OCI-LY1 (cell line): ENCODE measurements at regions not wholly inside any gene's neighbourhood (a gene's known extent, or its start where the extent isn't known, plus 50 kb on each side); places are given as distances from the start of the nearest gene placed in this dataset.

Experiments used
- H2AFZ ChIP-seq: fragments of 200-600 bp; sonication (generic), shearing (Covaris generic); 2 replicates; pipeline ENCODE4 v1.6.0; 2014; ENCODE audit warnings: antibody characterized with exemption, mild to moderate bottlenecking, low read length
- H3F3A ChIP-seq: fragments of 200-600 bp; sonication (generic), shearing (Covaris generic); 2 replicates; pipeline ENCODE4 v1.6.0; 2014; ENCODE audit warnings: mild to moderate bottlenecking, antibody characterized with exemption, low read length, moderate library complexity; ENCODE audit not compliant: insufficient read depth
- H3K27ac ChIP-seq: fragments of 200-600 bp; sonication (generic); 2 replicates; pipeline ENCODE4 v1.5.1; 2014; ENCODE audit warnings: low read length, mixed run types, mild to moderate bottlenecking, low read depth; ENCODE audit not compliant: poor library complexity, severe bottlenecking
- H3K27me3 ChIP-seq: fragments of 200-600 bp; sonication (generic); 2 replicates; pipeline ENCODE4 v1.6.0; 2014; ENCODE audit warnings: antibody characterized with exemption, mild to moderate bottlenecking, low read length, moderate library complexity; ENCODE audit not compliant: insufficient read depth
- H3K36me3 ChIP-seq: fragments of 200-600 bp; sonication (generic); 2 replicates; pipeline ENCODE4 v1.6.1; 2014; ENCODE audit warnings: mild to moderate bottlenecking, antibody characterized with exemption, low read length, moderate library complexity, mixed read lengths; ENCODE audit not compliant: insufficient read depth
- H3K4me1 ChIP-seq: fragments of 200-600 bp; sonication (generic); 2 replicates; pipeline ENCODE4 v1.5.1; 2014; ENCODE audit warnings: mild to moderate bottlenecking, low read length, moderate library complexity; ENCODE audit not compliant: insufficient read depth, severe bottlenecking
- H3K4me2 ChIP-seq: fragments of 200-600 bp; sonication (generic), shearing (Covaris generic); 2 replicates; pipeline ENCODE4 v1.6.1; 2014; ENCODE audit warnings: low read length
- H3K4me3 ChIP-seq: fragments of 200-600 bp; sonication (generic); 2 replicates; pipeline ENCODE4 v1.5.1; 2014; ENCODE audit warnings: low read length, low read depth, mild to moderate bottlenecking, mixed read lengths; ENCODE audit not compliant: poor library complexity, severe bottlenecking
- H3K79me2 ChIP-seq: fragments of 200-600 bp; shearing (Covaris generic); 2 replicates; pipeline ENCODE4 v1.6.1; 2016; ENCODE audit warnings: mixed run types, low read length, mixed read lengths; ENCODE audit not compliant: insufficient read depth
- H3K9ac ChIP-seq: fragments of 200-600 bp; sonication (generic), shearing (Covaris generic); 2 replicates; pipeline ENCODE4 v1.6.1; 2014; ENCODE audit warnings: mild to moderate bottlenecking, low read length, mixed read lengths
- H3K9me2 ChIP-seq: fragments of 200-600 bp; sonication (generic), shearing (Covaris generic); 2 replicates; pipeline ENCODE4 v1.6.1; 2014; ENCODE audit warnings: low read depth, mild to moderate bottlenecking, low read length, mixed read lengths
- H3K9me3 ChIP-seq: fragments of 200-600 bp; shearing (Covaris generic); 2 replicates; pipeline ENCODE4 v1.6.1; 2014; ENCODE audit warnings: low read length, mixed read lengths
- H4K20me1 ChIP-seq: fragments of 200-600 bp; sonication (generic), shearing (Covaris generic); 2 replicates; pipeline ENCODE4 v1.6.0; 2016; ENCODE audit warnings: mild to moderate bottlenecking, low read length; ENCODE audit not compliant: insufficient read depth
- EZH2 ChIP-seq: fragments of 200-600 bp; sonication (generic), shearing (Covaris generic); IDR thresholded peaks from 2 replicates; pipeline ENCODE4 v1.8.0; 2017; ENCODE audit warnings: borderline replicate concordance, mixed run types, mild to moderate bottlenecking, antibody characterized with exemption, low read length, moderate library complexity, mixed read lengths
- TF ChIP-seq, protein P1 (sequence below): fragments of 200-600 bp; sonication (generic), shearing (Covaris generic); IDR thresholded peaks from 2 replicates; pipeline ENCODE4 v1.5.1; 2017; ENCODE audit warnings: mild to moderate bottlenecking, antibody characterized with exemption, low read length, moderate library complexity, mixed read lengths

- Histone ChIP-seq H3K9me3 (no peaks in the 10 kb centered on the region), H3K27me3 (no peaks in the 10 kb centered on the region), H3F3A (no peaks in the 10 kb centered on the region), H3K36me3 (no peaks in the 10 kb centered on the region), H2AFZ (no peak overlapping the region), H3K4me3 (no peak overlapping the region), H3K9ac (no peak overlapping the region), H3K4me1 (no peaks in the 10 kb centered on the region), H3K79me2 (no peaks in the 10 kb centered on the region), H3K4me2 (no peak overlapping the region), H4K20me1 (no peaks in the 10 kb centered on the region), H3K27ac (no peak overlapping the region), H3K9me2 (no peaks in the 10 kb centered on the region)
- no peak for TF ChIP-seq EZH2
- TF ChIP-seq, protein P1, sequence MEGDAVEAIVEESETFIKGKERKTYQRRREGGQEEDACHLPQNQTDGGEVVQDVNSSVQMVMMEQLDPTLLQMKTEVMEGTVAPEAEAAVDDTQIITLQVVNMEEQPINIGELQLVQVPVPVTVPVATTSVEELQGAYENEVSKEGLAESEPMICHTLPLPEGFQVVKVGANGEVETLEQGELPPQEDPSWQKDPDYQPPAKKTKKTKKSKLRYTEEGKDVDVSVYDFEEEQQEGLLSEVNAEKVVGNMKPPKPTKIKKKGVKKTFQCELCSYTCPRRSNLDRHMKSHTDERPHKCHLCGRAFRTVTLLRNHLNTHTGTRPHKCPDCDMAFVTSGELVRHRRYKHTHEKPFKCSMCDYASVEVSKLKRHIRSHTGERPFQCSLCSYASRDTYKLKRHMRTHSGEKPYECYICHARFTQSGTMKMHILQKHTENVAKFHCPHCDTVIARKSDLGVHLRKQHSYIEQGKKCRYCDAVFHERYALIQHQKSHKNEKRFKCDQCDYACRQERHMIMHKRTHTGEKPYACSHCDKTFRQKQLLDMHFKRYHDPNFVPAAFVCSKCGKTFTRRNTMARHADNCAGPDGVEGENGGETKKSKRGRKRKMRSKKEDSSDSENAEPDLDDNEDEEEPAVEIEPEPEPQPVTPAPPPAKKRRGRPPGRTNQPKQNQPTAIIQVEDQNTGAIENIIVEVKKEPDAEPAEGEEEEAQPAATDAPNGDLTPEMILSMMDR = no peak
These were observed 515.7 kb downstream of the VRK1 start for GRCh38 chr14:97312910-97313309.

DNA sequence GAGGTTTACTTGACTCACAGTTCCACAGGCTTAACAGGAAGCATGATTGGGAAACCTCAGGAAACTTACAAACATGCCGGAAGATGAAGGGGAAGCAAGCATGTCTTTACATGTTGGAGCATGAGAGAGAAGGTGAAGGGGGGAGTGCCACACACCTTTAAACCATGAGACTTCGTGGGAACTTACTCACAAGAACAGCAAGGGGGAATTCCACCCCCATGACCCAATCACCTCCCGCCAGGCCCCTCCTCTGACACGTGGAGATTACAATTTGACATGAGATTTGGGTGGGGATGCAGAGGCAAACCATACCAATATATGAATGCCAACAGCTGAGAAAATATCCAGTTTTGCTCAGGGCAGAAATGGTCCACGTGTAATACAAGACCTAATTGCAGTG lies 518.6 kb downstream of the VRK1 start:
- Histone ChIP-seq H3K4me3 (no peak overlapping the region), H3K27ac (no peak overlapping the region), H3K36me3 (no peaks in the 10 kb centered on the region), H3K27me3 (no peaks in the 10 kb centered on the region), H3K9ac (no peak overlapping the region), H3K79me2 (no peaks in the 10 kb centered on the region), H3K4me1 (no peaks in the 10 kb centered on the region), H4K20me1 (no peaks in the 10 kb centered on the region), H3F3A (no peaks in the 10 kb centered on the region), H3K9me2 (no peaks in the 10 kb centered on the region), H3K9me3 (no peaks in the 10 kb centered on the region), H2AFZ (no peak overlapping the region), H3K4me2 (no peak overlapping the region)
- TF ChIP-seq, protein P1 = no peak
- no peak for TF ChIP-seq EZH2

DNA sequence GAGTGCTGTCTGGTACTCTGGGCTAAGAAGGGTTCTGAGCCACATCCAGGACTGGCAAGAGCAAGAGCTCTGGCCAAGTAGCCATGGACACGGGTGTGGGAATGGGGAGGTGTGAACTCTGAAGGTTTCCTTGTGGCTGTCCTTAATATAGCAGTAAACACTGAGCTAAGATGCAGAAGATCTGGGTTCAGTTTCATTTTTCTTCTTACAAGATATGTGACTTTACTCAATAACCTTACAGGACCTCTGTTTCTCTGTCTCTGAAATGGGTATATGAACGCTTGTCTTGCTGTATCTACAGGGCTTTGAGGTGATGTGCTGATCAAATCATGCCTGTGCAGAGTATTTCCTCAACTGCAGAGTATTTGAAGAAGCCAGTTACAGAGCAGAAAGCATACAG lies 521.2 kb downstream of the VRK1 start:
- H3K9me3 ChIP-seq = no peaks in the 10 kb centered on the region
- no peaks in the 10 kb centered on the region for H3K4me1 ChIP-seq
- H3K79me2 ChIP-seq = no peaks in the 10 kb centered on the region
- no peaks in the 10 kb centered on the region for H3K27me3 ChIP-seq
- H3F3A ChIP-seq = no peaks in the 10 kb centered on the region
- no peaks in the 10 kb centered on the region for H3K36me3 ChIP-seq
- no peak overlapping the region for H3K27ac ChIP-seq
- no peak overlapping the region for H3K4me3 ChIP-seq
- H3K9ac ChIP-seq = no peak overlapping the region
- no peak overlapping the region for H2AFZ ChIP-seq
- TF ChIP-seq, protein P1 = no peak
- TF ChIP-seq EZH2 = no peak
- H4K20me1 ChIP-seq = no peaks in the 10 kb centered on the region
- H3K4me2 ChIP-seq = no peak overlapping the region
- H3K9me2 ChIP-seq = no peaks in the 10 kb centered on the region
